ENCODE measurements at regions not wholly inside any gene's neighbourhood (a gene's known extent, or its start where the extent isn't known, plus 50 kb on each side); places are given as distances from the start of the nearest gene placed in this dataset.
"Not testable (repeated sequence)": the region's sequence is repeated elsewhere in the genome, so short reads cannot be mapped to it uniquely, and the experiment has no call there.

DNA sequence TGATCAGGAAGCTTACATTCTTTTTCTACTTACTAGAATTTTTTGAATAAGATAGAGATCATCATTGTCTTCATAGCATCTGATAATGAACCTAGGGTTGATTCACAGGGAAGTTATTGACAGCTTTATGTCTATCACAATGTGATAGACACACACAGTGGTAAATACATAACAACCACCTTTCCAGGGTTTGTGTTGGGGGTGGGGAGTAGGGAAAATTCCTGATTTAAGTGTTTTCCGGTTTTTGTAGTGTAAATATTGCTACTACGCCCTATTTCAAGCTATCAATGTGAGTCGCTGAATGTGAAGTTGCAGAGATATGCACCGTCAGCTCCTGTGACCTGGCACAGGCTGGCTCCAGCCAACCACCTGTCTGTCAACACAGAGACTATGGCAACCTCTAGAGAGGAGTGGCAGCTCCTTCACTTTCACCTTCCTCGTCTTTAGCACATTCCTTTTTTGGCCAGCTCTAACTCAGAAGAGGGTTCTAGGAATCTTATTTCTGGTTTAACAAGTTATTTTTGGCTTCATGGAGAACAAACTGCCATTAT lies 224.9 kb downstream of the MAT2B start:
- in situ Hi-C loops (cut with MboI; ENCODE audit: low pct_unique_long_range_greater_than_20kb, low sequenced_read_pairs, unreplicated experiment) = no loop called here
- DNase-seq (ENCODE audit: low spot score) = no peak
- TF ChIP-seq, protein P1, sequence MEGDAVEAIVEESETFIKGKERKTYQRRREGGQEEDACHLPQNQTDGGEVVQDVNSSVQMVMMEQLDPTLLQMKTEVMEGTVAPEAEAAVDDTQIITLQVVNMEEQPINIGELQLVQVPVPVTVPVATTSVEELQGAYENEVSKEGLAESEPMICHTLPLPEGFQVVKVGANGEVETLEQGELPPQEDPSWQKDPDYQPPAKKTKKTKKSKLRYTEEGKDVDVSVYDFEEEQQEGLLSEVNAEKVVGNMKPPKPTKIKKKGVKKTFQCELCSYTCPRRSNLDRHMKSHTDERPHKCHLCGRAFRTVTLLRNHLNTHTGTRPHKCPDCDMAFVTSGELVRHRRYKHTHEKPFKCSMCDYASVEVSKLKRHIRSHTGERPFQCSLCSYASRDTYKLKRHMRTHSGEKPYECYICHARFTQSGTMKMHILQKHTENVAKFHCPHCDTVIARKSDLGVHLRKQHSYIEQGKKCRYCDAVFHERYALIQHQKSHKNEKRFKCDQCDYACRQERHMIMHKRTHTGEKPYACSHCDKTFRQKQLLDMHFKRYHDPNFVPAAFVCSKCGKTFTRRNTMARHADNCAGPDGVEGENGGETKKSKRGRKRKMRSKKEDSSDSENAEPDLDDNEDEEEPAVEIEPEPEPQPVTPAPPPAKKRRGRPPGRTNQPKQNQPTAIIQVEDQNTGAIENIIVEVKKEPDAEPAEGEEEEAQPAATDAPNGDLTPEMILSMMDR (IDR thresholded peaks at IDR 0.05; ENCODE audit: extremely low read depth, insufficient read depth, missing control alignments) = no peak

DNA sequence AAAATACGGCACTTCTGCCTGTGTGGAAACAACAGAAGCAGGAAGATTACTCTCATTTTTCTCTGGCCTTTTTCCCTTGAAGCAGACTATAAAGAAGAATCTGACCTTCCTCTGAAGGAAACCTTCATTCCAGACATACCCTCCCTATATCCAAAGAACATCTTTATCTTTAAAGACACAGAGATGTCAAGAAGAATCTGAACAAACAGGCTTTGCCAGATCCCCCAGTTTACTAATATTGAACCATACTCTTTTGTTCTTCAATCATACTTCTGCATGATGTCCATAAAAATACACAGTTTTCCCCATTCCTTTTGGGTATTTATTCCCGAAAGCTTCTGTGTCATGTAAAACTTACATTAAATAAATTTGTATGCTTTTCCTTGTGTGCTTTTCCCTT lies 225.8 kb downstream of the MAT2B start:
- TF ChIP-seq, protein P1 (IDR thresholded peaks at IDR 0.05; ENCODE audit: extremely low read depth, insufficient read depth, missing control alignments) = no peak
- in situ Hi-C loops (cut with MboI; ENCODE audit: low pct_unique_long_range_greater_than_20kb, low sequenced_read_pairs, unreplicated experiment) = no loop called here
- no peak for DNase-seq (ENCODE audit: low spot score)

GRCh38 chr5:163735069-163735468 lies 229.7 kb downstream of the MAT2B start:
- TF ChIP-seq, protein P1 (IDR thresholded peaks at IDR 0.05; ENCODE audit: extremely low read depth, insufficient read depth, missing control alignments) = no peak
- in situ Hi-C loops (cut with MboI; ENCODE audit: low pct_unique_long_range_greater_than_20kb, low sequenced_read_pairs, unreplicated experiment) = no loop called here
- DNase-seq (ENCODE audit: low spot score) = no peak

DNA sequence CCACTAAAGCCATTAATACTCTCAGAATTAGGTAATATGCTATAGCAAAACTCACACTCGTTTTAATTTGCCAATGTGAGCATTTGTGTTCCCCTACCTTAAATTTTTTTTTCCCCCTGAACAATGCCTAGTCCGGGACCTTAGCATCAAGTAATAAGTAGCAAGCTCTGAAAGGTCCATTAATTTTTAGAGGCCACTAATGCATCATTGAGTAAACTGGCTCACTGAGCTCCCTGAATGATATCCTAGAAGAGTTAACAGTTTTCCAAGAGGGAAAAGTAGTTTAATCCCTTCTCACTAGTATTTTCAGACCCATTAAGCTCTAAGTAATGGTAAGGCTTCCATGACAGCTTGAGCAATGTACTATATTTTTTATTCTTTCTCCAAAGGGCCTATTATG lies 242.2 kb downstream of the MAT2B start:
- DNase-seq (ENCODE audit: low spot score) = no peak
- in situ Hi-C loops (cut with MboI; ENCODE audit: low pct_unique_long_range_greater_than_20kb, low sequenced_read_pairs, unreplicated experiment) = no loop called here
- TF ChIP-seq, protein P1 (IDR thresholded peaks at IDR 0.05; ENCODE audit: extremely low read depth, insufficient read depth, missing control alignments) = no peak

DNA sequence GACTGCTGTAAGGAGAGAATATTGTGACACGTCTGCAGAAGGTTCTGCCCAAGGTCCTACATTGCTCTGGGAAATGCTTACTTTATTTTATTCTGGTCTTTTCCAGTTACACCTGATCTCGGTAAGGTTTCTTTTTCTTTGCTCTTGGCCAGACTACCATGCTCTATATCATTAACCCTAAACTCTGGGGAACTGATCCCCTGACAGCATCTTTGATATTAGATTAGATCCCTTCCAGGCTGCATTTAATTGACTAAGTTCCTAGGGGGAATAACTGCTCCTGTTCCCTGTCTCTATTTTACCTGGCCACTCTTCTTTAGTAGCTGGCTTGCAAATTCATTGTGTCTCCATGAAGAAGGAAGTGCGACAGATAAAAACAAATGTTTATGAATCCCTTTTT lies 243.5 kb downstream of the MAT2B start:
- DNase-seq (ENCODE audit: low spot score) = no peak
- in situ Hi-C loops (cut with MboI; ENCODE audit: low pct_unique_long_range_greater_than_20kb, low sequenced_read_pairs, unreplicated experiment) = no loop called here
- TF ChIP-seq, protein P1 (IDR thresholded peaks at IDR 0.05; ENCODE audit: extremely low read depth, insufficient read depth, missing control alignments) = no peak

- in situ Hi-C loops (cut with MboI; ENCODE audit: low pct_unique_long_range_greater_than_20kb, low sequenced_read_pairs, unreplicated experiment); DNase-seq (ENCODE audit: low spot score): not testable (repeated sequence)
Observed at GRCh38 chr5:163750415-163750814, 245.0 kb downstream of the MAT2B start.

GRCh38 chr5:163755505-163755904 lies 250.1 kb downstream of the MAT2B start:
- in situ Hi-C loops (cut with MboI; ENCODE audit: low pct_unique_long_range_greater_than_20kb, low sequenced_read_pairs, unreplicated experiment) = no loop called here
- no peak for DNase-seq (ENCODE audit: low spot score)
- TF ChIP-seq, protein P1 (IDR thresholded peaks at IDR 0.05; ENCODE audit: extremely low read depth, insufficient read depth, missing control alignments) = no peak
